ENCODE measurements at regions not wholly inside any gene's neighbourhood (a gene's known extent, or its start where the extent isn't known, plus 50 kb on each side); places are given as distances from the start of the nearest gene placed in this dataset.
"Not testable (repeated sequence)": the region's sequence is repeated elsewhere in the genome, so short reads cannot be mapped to it uniquely, and the experiment has no call there.

- H3K36me3 ChIP-seq (ENCODE audit: control insufficient read depth, insufficient read depth, low read length); H3K9me3 ChIP-seq (replicated peaks; ENCODE audit: control insufficient read depth, insufficient read depth, low read depth, low read length); H3K9me1 ChIP-seq (ENCODE audit: control insufficient read depth, insufficient read depth, low read length); H2AFZ ChIP-seq (ENCODE audit: low read depth, low read length); H3K4me2 ChIP-seq (ENCODE audit: insufficient read depth, low read length); FAIRE-seq; BruUV-seq (replicated peaks); H3K4me1 ChIP-seq (replicated peaks in 1 of 2; ENCODE audit: control insufficient read depth in 2 of 2, insufficient read depth in 2 of 2, low read length in 2 of 2); H3K27ac ChIP-seq (ENCODE audit: extremely low read depth, low read depth, low read length); POLR2A ChIA-PET; H3K4me3 ChIP-seq; in situ Hi-C loops (cut with MboI); CTCF ChIA-PET (ENCODE audit: low intra/inter-chr PET ratio); ATAC-seq; DNase-seq (ENCODE audit: extremely low read depth in 1 of 4, low spot score in 3 of 4); H3K79me2 ChIP-seq (ENCODE audit: control insufficient read depth, insufficient read depth, low read length); H4K20me1 ChIP-seq (replicated peaks; ENCODE audit: control insufficient read depth, insufficient read depth, low read length); intact Hi-C loops (cut with micrococcal nuclease); H3K9ac ChIP-seq (ENCODE audit: insufficient read depth in 1 of 2, low read depth in 2 of 2, low read length in 2 of 2): not testable (repeated sequence)
- TF ChIP-seq ZNF146 (CRISPR knock-in tag; IDR thresholded peaks at IDR 0.05; ENCODE audit: unreplicated experiment): peak; percentile 50
- peaks cover 5 to 21% of the 10 kb centered on the region in 2 experiments; a peak in 3 of 5 replicates for H3K27me3 ChIP-seq (ENCODE audit: control insufficient read depth in 2 of 2, insufficient read depth in 2 of 2, low read length in 2 of 2)
- WGBS (ENCODE audit: insufficient coverage, low coverage, missing lambda C conversion rate): 0% methylated on average over 2 of the region's 2 CpGs
These were observed 120.4 kb upstream of the PODXL start for GRCh38 chr7:131676850-131677249.

GRCh38 chr7:131674131-131674530 is 117.7 kb upstream of the PODXL start:
- BruUV-seq (replicated peaks): no TSS peak
- H3K4me3 ChIP-seq: no peak overlapping the region
- 0% methylated on average over 3 of the region's 3 CpGs for WGBS (ENCODE audit: insufficient coverage, low coverage, missing lambda C conversion rate)
- no peak overlapping the region for H3K4me2 ChIP-seq (ENCODE audit: insufficient read depth, low read length)
- no peaks in the 10 kb centered on the region; a peak in 1 of 5 replicates for H3K4me1 ChIP-seq (replicated peaks in 1 of 2; ENCODE audit: control insufficient read depth in 2 of 2, insufficient read depth in 2 of 2, low read length in 2 of 2)
- CTCF ChIA-PET (ENCODE audit: low intra/inter-chr PET ratio): no interaction called here
- H3K36me3 ChIP-seq (ENCODE audit: control insufficient read depth, insufficient read depth, low read length): no peaks in the 10 kb centered on the region
- peaks cover 5 to 28% of the 10 kb centered on the region in 2 experiments; a peak in 3 of 5 replicates for H3K27me3 ChIP-seq (ENCODE audit: control insufficient read depth in 2 of 2, insufficient read depth in 2 of 2, low read length in 2 of 2)
- H2AFZ ChIP-seq (ENCODE audit: low read depth, low read length): no peak overlapping the region
- no peaks in the 10 kb centered on the region for H3K9me3 ChIP-seq (replicated peaks; ENCODE audit: control insufficient read depth, insufficient read depth, low read depth, low read length)
- no peaks in the 10 kb centered on the region for H3K9me1 ChIP-seq (ENCODE audit: control insufficient read depth, insufficient read depth, low read length)
- intact Hi-C loops (cut with micrococcal nuclease) (no loop called here), in situ Hi-C loops (cut with MboI) (no loop called here)
- no peaks in the 10 kb centered on the region for H3K79me2 ChIP-seq (ENCODE audit: control insufficient read depth, insufficient read depth, low read length)
- H4K20me1 ChIP-seq (replicated peaks; ENCODE audit: control insufficient read depth, insufficient read depth, low read length): no peaks in the 10 kb centered on the region; the same call in 1 of the 2 replicates
- no peak overlapping the region for H3K9ac ChIP-seq (ENCODE audit: insufficient read depth in 1 of 2, low read depth in 2 of 2, low read length in 2 of 2)
- no peak for ATAC-seq
- no peak for FAIRE-seq
- no peak overlapping the region for H3K27ac ChIP-seq (ENCODE audit: extremely low read depth, low read depth, low read length)
- DNase-seq (ENCODE audit: extremely low read depth in 1 of 4, low spot score in 3 of 4): no peak
- POLR2A ChIA-PET: interaction anchor here (0.6 kb wide), 1 partner anchor 35 kb away, joined by 3 read pairs; no protein-coding TSS in a partner anchor
- TF ChIP-seq ZFPM2 (CRISPR knock-in tag; IDR thresholded peaks at IDR 0.05) (no peak), SAFB2 (IDR thresholded peaks at IDR 0.05; ENCODE audit: borderline replicate concordance, low read depth, low read length, severe bottlenecking) (no peak), XRCC3 (IDR thresholded peaks at IDR 0.05) (no peak), THAP7 (CRISPR knock-in tag; IDR thresholded peaks at IDR 0.05) (no peak), ELK3 (CRISPR knock-in tag; IDR thresholded peaks at IDR 0.05) (no peak), CBX3 (IDR thresholded peaks at IDR 0.05; ENCODE audit: borderline replicate concordance in 1 of 2, low read length in 2 of 2) (no peak), NCOA6 (IDR thresholded peaks at IDR 0.05) (no peak), ZNF347 (CRISPR knock-in tag; IDR thresholded peaks at IDR 0.05; ENCODE audit: low read depth) (no peak), ZNF830 (CRISPR knock-in tag; IDR thresholded peaks at IDR 0.05) (no peak), NONO (IDR thresholded peaks at IDR 0.05; ENCODE audit: low read depth in 2 of 2, low read length in 1 of 2) (no peak), ERF (CRISPR knock-in tag; IDR thresholded peaks at IDR 0.05) (no peak)
